ENCODE measurements at regions not wholly inside any gene's neighbourhood (a gene's known extent, or its start where the extent isn't known, plus 50 kb on each side); places are given as distances from the start of the nearest gene placed in this dataset.

DNA sequence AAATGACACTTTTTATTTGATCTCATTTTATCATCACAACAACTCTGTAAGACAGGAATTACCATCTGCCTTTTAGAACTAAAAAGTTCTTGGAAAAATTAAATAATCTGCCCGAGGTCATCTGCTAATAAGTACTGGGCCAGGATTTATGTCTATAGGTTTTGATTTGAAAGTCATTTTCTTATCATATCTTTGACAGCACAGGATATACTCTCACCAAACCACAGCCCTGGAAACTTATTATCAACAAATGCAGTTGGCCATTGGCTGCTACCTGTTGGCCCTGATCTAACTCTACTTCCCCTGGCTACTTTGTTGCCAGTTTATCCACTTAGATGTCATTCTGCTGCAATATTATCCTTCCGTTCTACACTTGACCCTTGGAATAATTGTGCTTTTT lies 354.6 kb downstream of the RAD51AP2 start:
- in situ Hi-C loops (cut with MboI; ENCODE audit: low sequenced_read_pairs, unreplicated experiment): no loop called here
- DNase-seq (ENCODE audit: low spot score): no peak
- TF ChIP-seq, protein P1, sequence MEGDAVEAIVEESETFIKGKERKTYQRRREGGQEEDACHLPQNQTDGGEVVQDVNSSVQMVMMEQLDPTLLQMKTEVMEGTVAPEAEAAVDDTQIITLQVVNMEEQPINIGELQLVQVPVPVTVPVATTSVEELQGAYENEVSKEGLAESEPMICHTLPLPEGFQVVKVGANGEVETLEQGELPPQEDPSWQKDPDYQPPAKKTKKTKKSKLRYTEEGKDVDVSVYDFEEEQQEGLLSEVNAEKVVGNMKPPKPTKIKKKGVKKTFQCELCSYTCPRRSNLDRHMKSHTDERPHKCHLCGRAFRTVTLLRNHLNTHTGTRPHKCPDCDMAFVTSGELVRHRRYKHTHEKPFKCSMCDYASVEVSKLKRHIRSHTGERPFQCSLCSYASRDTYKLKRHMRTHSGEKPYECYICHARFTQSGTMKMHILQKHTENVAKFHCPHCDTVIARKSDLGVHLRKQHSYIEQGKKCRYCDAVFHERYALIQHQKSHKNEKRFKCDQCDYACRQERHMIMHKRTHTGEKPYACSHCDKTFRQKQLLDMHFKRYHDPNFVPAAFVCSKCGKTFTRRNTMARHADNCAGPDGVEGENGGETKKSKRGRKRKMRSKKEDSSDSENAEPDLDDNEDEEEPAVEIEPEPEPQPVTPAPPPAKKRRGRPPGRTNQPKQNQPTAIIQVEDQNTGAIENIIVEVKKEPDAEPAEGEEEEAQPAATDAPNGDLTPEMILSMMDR (IDR thresholded peaks at IDR 0.05; ENCODE audit: borderline replicate concordance, control extremely low read depth, extremely low read depth, insufficient read depth, missing control alignments): no peak

- TF ChIP-seq, protein P1 (IDR thresholded peaks at IDR 0.05; ENCODE audit: borderline replicate concordance, control extremely low read depth, extremely low read depth, insufficient read depth, missing control alignments): no peak
- in situ Hi-C loops (cut with MboI; ENCODE audit: low sequenced_read_pairs, unreplicated experiment): no loop called here
- no peak for DNase-seq (ENCODE audit: low spot score)
Observed at GRCh38 chr2:17162713-17163112, 355.5 kb downstream of the RAD51AP2 start.

DNA sequence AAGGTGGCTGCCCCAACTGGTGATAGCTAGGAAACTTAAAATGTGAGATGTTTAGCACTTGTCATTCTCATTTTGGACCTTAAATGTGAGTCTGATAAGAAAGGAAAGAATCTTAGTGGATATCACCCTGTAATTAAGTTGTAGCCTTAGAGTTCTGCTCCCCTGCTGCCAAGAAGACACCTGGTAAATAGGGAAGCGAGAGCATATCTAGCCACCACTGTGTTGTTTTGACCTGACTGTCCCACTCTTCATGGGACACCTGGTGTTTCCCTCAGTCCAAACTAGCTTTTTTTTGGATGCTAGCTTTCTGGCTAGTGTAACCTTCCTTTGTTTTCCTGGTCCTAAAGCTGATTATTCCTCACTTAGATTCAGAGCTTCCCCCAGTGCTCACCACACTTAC lies 357.6 kb downstream of the RAD51AP2 start:
- TF ChIP-seq, protein P1 (IDR thresholded peaks at IDR 0.05; ENCODE audit: borderline replicate concordance, control extremely low read depth, extremely low read depth, insufficient read depth, missing control alignments): no peak
- DNase-seq (ENCODE audit: low spot score): no peak
- in situ Hi-C loops (cut with MboI; ENCODE audit: low sequenced_read_pairs, unreplicated experiment): no loop called here

- TF ChIP-seq, protein P1 (IDR thresholded peaks at IDR 0.05; ENCODE audit: borderline replicate concordance, control extremely low read depth, extremely low read depth, insufficient read depth, missing control alignments): no peak
- in situ Hi-C loops (cut with MboI; ENCODE audit: low sequenced_read_pairs, unreplicated experiment): no loop called here
- no peak for DNase-seq (ENCODE audit: low spot score)
Observed at GRCh38 chr2:17156086-17156485, 362.2 kb downstream of the RAD51AP2 start.

DNA sequence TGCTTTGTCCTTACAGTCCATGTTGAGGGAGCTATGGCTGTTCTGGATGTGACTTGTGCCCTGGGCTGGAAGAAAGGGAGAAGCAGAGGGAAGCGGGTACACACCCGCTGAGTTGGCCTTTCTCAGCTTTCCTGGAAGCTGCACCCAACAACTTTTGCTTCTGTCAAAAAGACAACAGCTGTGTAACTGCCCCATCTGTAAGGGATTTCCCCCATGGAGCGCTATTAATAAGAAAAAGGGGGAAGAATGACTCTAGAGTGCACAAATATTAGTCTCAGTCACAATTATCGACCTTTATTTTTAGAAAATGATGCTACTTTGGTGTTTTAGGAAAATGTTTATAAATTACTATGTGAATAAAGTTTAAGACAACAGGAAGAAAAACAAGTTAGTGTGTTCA lies 368.3 kb downstream of the RAD51AP2 start:
- TF ChIP-seq, protein P1 (IDR thresholded peaks at IDR 0.05; ENCODE audit: borderline replicate concordance, control extremely low read depth, extremely low read depth, insufficient read depth, missing control alignments): no peak
- no peak for DNase-seq (ENCODE audit: low spot score)
- in situ Hi-C loops (cut with MboI; ENCODE audit: low sequenced_read_pairs, unreplicated experiment): no loop called here

DNA sequence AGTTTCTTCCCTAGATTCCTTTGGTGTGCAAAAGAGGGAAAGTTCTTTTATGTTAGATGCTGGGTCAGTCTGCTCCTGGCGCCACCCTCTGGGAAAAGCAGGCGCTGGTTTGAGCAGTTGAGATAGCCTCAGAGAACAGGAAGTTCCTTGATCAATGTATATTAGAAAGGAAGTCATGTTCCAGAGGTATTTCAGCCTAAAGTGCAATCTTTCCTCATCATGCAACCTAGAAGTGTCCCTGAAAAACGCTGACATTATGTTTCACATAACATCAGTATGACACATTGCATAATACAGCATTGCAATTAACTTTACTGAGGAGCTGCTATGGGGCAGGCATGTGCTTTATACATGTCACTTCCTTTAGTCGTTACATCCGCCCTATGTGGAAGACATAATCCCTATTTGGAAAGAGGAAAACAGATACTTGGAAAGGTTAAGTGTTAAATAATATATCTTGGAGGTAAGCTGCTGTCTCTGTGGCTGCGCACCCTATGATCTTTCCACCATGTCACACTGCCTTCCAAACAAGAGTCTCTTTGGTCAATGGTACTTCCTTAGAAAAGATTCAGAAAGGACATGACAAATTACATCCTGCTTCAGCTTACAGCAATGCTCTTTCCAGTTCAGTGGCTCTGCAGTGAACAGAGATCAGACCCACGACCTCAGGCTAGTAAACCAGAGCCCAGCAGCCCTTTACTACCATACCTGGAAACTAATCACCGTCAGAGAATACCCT lies 369.7 kb downstream of the RAD51AP2 start:
- DNase-seq (ENCODE audit: low spot score): no peak
- in situ Hi-C loops (cut with MboI; ENCODE audit: low sequenced_read_pairs, unreplicated experiment): no loop called here
- TF ChIP-seq, protein P1 (IDR thresholded peaks at IDR 0.05; ENCODE audit: borderline replicate concordance, control extremely low read depth, extremely low read depth, insufficient read depth, missing control alignments): no peak

Data from GM13976 (cell line).